ENCODE measurements at regions not wholly inside any gene's neighbourhood (a gene's known extent, or its start where the extent isn't known, plus 50 kb on each side); places are given as distances from the start of the nearest gene placed in this dataset.

GRCh38 chr5:128905568-128906110, 59.6 kb upstream of the SLC27A6 start:
- TF ChIP-seq CTCF (IDR thresholded peaks at IDR 0.05) (peak; percentile 40 to 69 (median 55)), POLR2A (IDR thresholded peaks at IDR 0.05) (no peak)
